Suprapubic skin (tissue), 4 donors: ENCODE measurements at regions not wholly inside any gene's neighbourhood (a gene's known extent, or its start where the extent isn't known, plus 50 kb on each side); places are given as distances from the start of the nearest gene placed in this dataset.

ENCODE experiments used
- DNase-seq, 2 donors: peaks; one replicate each; pipeline ENCODE4 v3.0.0-alpha.2; 2019; ENCODE audit warnings: low spot score in 2 of 2
- H3K27ac ChIP-seq: fragments of 200-600 bp; sonication (generic); one replicate; pipeline ENCODE4 v1.5.1; 2019
- H3K27me3 ChIP-seq: fragments of 200-600 bp; sonication (generic); one replicate; pipeline ENCODE4 v1.5.1; 2019
- H3K36me3 ChIP-seq: fragments of 200-600 bp; sonication (generic); one replicate; pipeline ENCODE4 v1.5.1; 2019
- H3K4me1 ChIP-seq: fragments of 200-600 bp; sonication (generic); one replicate; pipeline ENCODE4 v1.5.1; 2019
- H3K4me3 ChIP-seq: fragments of 200-600 bp; sonication (generic); one replicate; pipeline ENCODE4 v1.5.1; 2019; ENCODE audit warnings: mild to moderate bottlenecking
- H3K9me3 ChIP-seq: fragments of 200-600 bp; sonication (generic); one replicate; pipeline ENCODE4 v1.5.1; 2019
- EP300 ChIP-seq: sonication (generic); formaldehyde crosslinking; IDR thresholded peaks from one replicate; pipeline ENCODE4 v1.6.1; 2017; ENCODE audit warnings: antibody characterized with exemption
- POLR2A ChIP-seq, 2 donors: fragments of 450-650 bp; IDR thresholded peaks; one replicate each; pipeline ENCODE4 v1.6.1; 2017; ENCODE audit warnings: antibody characterized with exemption in 2 of 2, mild to moderate bottlenecking in 2 of 2, moderate library complexity in 2 of 2
- POLR2AphosphoS5 ChIP-seq, 3 donors: sonication (generic); formaldehyde crosslinking; IDR thresholded peaks; one replicate each; pipeline ENCODE4 v1.6.1; 2017; ENCODE audit warnings: antibody characterized with exemption in 3 of 3
- WGBS: methylation state at CpG from one replicate; pipeline ENCODE4 v1.1.5; 2018; 5-methylcytosine and 5-hydroxymethylcytosine counted together
- TF ChIP-seq, protein P1 (sequence below), 2 donors: fragments of 200-600 bp in 1 of 2; fragments of 450-650 bp in 1 of 2; sonication (generic) in 1 of 2; IDR thresholded peaks; one replicate each; pipeline ENCODE4 v1.5.1; 2016 to 2019; ENCODE audit warnings: antibody characterized with exemption in 2 of 2, mild to moderate bottlenecking in 1 of 2, moderate library complexity in 1 of 2

GRCh38 chr12:93956551-93956950, 191.8 kb upstream of the PLXNC1 start:
- no peaks in the 10 kb centered on the region for H3K4me1 ChIP-seq
- TF ChIP-seq EP300 (no peak), POLR2AphosphoS5 (IDR thresholded peaks at IDR 0.05) (no peak), POLR2A (IDR thresholded peaks at IDR 0.05) (no peak)
- TF ChIP-seq, protein P1, sequence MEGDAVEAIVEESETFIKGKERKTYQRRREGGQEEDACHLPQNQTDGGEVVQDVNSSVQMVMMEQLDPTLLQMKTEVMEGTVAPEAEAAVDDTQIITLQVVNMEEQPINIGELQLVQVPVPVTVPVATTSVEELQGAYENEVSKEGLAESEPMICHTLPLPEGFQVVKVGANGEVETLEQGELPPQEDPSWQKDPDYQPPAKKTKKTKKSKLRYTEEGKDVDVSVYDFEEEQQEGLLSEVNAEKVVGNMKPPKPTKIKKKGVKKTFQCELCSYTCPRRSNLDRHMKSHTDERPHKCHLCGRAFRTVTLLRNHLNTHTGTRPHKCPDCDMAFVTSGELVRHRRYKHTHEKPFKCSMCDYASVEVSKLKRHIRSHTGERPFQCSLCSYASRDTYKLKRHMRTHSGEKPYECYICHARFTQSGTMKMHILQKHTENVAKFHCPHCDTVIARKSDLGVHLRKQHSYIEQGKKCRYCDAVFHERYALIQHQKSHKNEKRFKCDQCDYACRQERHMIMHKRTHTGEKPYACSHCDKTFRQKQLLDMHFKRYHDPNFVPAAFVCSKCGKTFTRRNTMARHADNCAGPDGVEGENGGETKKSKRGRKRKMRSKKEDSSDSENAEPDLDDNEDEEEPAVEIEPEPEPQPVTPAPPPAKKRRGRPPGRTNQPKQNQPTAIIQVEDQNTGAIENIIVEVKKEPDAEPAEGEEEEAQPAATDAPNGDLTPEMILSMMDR (IDR thresholded peaks at IDR 0.05) = no peak
- H3K27me3 ChIP-seq = no peaks in the 10 kb centered on the region
- H3K4me3 ChIP-seq = no peak overlapping the region
- H3K36me3 ChIP-seq = no peaks in the 10 kb centered on the region
- DNase-seq = no peak
- 84% methylated on average over 2 of the region's 2 CpGs for WGBS
- no peaks in the 10 kb centered on the region for H3K9me3 ChIP-seq
- H3K27ac ChIP-seq = no peak overlapping the region

- Histone ChIP-seq H3K36me3 (no peaks in the 10 kb centered on the region), H3K4me1 (no peaks in the 10 kb centered on the region), H3K27ac (no peak overlapping the region), H3K9me3 (no peaks in the 10 kb centered on the region), H3K27me3 (no peaks in the 10 kb centered on the region), H3K4me3 (no peak overlapping the region)
- TF ChIP-seq POLR2AphosphoS5 (IDR thresholded peaks at IDR 0.05) (no peak), POLR2A (IDR thresholded peaks at IDR 0.05) (no peak)
- TF ChIP-seq, protein P1 (IDR thresholded peaks at IDR 0.05) = no peak
- 73% methylated on average over 1 of the region's 1 CpG for WGBS
- DNase-seq = no peak
These were observed 191.2 kb upstream of the PLXNC1 start for GRCh38 chr12:93957168-93957567.

- Histone ChIP-seq H3K36me3 (no peaks in the 10 kb centered on the region), H3K27me3 (no peaks in the 10 kb centered on the region), H3K4me1 (no peaks in the 10 kb centered on the region), H3K9me3 (no peaks in the 10 kb centered on the region), H3K4me3 (no peak overlapping the region), H3K27ac (no peak overlapping the region)
- no peak for DNase-seq
- TF ChIP-seq EP300 (no peak), POLR2AphosphoS5 (IDR thresholded peaks at IDR 0.05) (no peak), POLR2A (IDR thresholded peaks at IDR 0.05) (no peak)
- TF ChIP-seq, protein P1 (IDR thresholded peaks at IDR 0.05) = no peak
These were observed 190.5 kb upstream of the PLXNC1 start for GRCh38 chr12:93957870-93958269.

DNA sequence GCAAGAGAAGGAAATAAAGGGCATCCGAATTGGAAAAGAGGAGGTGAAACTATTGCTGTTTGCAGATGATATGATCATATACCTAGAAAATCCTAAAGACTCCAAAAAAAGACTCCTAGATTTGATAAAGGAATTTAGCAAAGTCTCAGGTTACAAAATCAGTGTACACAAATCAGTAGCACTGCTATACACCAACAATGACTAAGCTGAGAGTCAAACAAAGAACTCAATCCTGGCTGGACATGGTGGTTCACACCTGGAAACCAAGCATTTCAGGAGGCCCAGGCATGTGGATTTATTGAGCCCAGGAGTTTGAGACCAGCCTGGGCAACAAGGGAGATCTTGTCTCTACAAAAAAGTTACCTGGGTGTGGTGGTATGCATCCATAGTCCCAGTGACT, 188.7 kb upstream of the PLXNC1 start:
- DNase-seq = no peak
- Histone ChIP-seq H3K27me3 (no peaks in the 10 kb centered on the region), H3K9me3 (no peaks in the 10 kb centered on the region), H3K4me1 (no peaks in the 10 kb centered on the region), H3K36me3 (no peaks in the 10 kb centered on the region), H3K4me3 (no peak overlapping the region), H3K27ac (no peak overlapping the region)
- TF ChIP-seq POLR2A (IDR thresholded peaks at IDR 0.05) (no peak), EP300 (no peak), POLR2AphosphoS5 (IDR thresholded peaks at IDR 0.05) (no peak)
- TF ChIP-seq, protein P1 (IDR thresholded peaks at IDR 0.05) = no peak
- WGBS = 88% methylated on average over 1 of the region's 1 CpG

GRCh38 chr12:93960521-93960920, 187.9 kb upstream of the PLXNC1 start:
- H3K36me3 ChIP-seq = no peaks in the 10 kb centered on the region
- no peaks in the 10 kb centered on the region for H3K27me3 ChIP-seq
- DNase-seq = no peak
- no peak for TF ChIP-seq EP300
- TF ChIP-seq, protein P1 (IDR thresholded peaks at IDR 0.05) = no peak
- no peak for TF ChIP-seq POLR2A (IDR thresholded peaks at IDR 0.05)
- TF ChIP-seq POLR2AphosphoS5 (IDR thresholded peaks at IDR 0.05) = no peak
- H3K4me1 ChIP-seq = no peaks in the 10 kb centered on the region
- no peaks in the 10 kb centered on the region for H3K9me3 ChIP-seq
- 23% methylated on average over 2 of the region's 2 CpGs for WGBS
- H3K4me3 ChIP-seq = no peak overlapping the region
- H3K27ac ChIP-seq = no peak overlapping the region
